HG03135 (cell line): ENCODE measurements at regions not wholly inside any gene's neighbourhood (a gene's known extent, or its start where the extent isn't known, plus 50 kb on each side); places are given as distances from the start of the nearest gene placed in this dataset.

Experiments used
- ATAC-seq: cut with Tn5 transposase; IDR thresholded peaks from one replicate; pipeline ENCODE4 v1.9.1; 2021; ENCODE audit warnings: mild to moderate bottlenecking, moderate library complexity; ENCODE audit not compliant: unreplicated experiment

- ATAC-seq: no peak
Observed at GRCh38 chr1:96234299-96234698, 487.3 kb upstream of the PTBP2 start.

- ATAC-seq: no peak
Observed at GRCh38 chr1:96236156-96236739, 485.3 kb upstream of the PTBP2 start.

GRCh38 chr1:96238426-96238825 lies 483.2 kb upstream of the PTBP2 start:
- ATAC-seq: no peak

GRCh38 chr1:96240438-96240837 lies 481.1 kb upstream of the PTBP2 start:
- no peak for ATAC-seq

DNA sequence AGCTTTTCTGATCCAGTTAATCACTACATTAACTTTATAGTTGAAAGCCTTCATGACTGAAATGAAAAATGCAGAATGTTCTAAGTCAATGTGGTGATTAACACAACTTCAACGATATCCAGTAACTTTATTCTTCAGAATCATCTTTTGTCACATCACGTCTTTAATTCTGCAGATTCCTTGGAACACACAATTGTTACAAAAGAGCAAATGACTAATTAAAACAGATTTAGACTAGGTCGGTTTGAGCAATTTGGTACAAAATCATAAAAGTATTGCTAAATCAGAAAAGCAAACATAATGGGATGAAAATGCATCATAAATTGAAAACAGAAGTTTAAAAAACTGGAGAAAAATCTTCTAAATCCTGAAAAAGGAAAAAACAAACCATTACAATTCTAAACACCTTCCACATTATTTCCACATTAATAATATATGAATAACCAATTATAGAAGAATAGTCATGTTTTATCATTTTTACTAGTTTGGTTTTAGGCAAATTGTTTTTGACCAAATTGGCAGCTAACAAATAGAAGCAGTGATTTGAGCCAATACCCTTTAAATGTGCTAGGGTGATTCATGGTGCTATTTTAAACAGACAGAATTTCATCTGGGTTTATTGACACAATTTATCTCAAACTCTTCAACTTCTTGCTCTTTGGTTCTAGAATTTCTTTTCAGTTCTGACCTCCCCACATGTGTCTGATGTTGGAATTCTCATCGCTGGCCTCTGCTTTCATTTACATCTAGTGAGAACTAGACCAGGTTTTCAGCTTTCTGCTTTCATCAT lies 468.1 kb upstream of the PTBP2 start:
- ATAC-seq: no peak

GRCh38 chr1:96256130-96256790 lies 465.3 kb upstream of the PTBP2 start:
- ATAC-seq: no peak

DNA sequence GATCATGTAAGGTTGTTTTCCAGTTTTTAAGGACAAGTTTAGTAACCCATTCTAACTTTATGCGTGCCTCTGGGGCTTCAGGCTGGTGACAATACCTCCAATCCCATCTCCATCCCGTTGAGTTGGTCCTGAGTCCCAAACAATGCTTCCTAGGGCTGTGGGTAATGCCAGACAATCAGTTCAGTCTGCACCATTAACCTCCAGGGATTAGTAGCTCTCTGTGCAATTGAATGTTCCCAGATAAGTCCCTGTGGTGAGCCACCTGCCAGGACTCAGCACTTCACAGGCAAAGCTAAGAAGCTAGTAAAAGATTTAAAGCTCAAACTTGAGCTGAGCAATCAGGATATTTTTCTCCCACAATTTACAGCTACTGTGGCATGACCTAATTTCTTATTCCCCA lies 462.2 kb upstream of the PTBP2 start:
- ATAC-seq: no peak

GRCh38 chr1:96281491-96281890 lies 440.1 kb upstream of the PTBP2 start:
- no peak for ATAC-seq

- ATAC-seq: no peak
Observed at GRCh38 chr1:96290033-96290432, 431.6 kb upstream of the PTBP2 start.

GRCh38 chr1:96290801-96291200 lies 430.8 kb upstream of the PTBP2 start:
- no peak for ATAC-seq

DNA sequence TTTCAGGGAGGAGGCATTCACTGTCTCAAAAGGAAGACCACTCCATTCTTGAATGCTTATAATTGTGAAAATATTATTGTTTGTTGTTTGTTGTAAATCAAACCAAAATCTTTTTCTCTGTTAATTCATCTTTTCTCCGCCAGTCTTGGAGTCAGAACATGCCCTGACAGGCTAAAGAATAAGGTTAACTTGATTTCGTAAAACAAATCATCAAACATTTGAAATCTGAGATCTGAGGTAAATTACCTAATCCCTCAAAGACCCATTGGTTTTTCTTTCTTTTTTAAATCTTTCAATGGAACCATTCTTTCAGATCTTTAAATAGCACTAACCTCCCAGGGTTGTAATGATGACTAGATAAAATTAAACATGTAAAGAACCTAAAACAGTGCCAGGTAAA lies 430.1 kb upstream of the PTBP2 start:
- ATAC-seq: no peak

DNA sequence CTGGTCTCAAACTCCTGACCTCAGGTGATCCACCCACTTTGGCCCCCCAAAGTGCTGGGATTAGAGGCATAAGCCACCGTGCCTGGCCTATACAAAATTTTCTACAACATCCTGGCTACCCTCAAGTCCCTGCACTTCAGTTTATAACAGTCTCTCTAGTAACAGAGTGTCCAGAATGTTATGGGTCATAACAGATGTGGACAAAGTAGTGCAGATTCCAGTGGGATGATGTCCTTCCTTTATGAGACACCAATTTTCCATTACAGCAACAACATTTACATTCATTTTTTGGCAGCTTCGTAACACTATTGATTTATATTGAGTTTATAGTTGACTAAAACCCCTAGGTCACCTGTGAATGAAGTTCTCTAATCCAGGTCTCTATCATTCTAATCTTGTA lies 429.4 kb upstream of the PTBP2 start:
- ATAC-seq: no peak

- ATAC-seq: no peak
Observed at GRCh38 chr1:96296991-96297390, 424.6 kb upstream of the PTBP2 start.

DNA sequence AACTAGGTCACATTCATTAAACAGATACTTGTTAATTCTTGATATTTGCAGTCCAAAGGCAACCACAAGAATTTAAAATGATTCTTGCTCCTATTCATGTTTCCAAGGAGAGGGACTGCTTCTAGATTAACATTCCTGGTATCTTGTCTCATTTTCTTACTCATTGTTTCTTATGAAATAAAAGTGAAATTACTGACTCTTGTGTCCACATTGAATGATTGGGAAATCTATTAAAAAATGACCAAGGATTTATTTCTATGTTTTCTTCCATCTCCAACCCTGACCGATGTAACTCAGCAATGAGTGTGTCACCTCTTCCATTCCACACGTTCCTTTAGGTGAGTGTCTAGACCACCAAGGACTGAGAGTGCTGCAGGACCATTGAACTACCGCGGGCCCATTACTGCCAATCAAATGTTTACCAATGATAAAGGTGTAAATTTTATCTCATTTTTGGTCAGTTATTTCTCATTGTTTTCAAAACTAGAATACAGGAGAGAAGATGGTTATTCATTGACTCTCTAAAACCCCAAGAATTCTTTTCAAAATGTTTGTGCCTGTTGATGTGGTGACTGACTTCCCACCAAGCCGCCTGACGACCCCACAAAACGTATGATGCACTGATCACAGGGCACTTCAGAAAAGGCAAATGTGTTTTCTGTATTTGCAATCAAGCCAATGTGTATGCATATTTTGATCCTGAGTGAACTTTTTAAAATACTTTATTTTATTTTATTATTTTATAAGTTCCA lies 414.6 kb upstream of the PTBP2 start:
- ATAC-seq: no peak

- ATAC-seq: no peak
Observed at GRCh38 chr1:96308314-96308713, 413.3 kb upstream of the PTBP2 start.

DNA sequence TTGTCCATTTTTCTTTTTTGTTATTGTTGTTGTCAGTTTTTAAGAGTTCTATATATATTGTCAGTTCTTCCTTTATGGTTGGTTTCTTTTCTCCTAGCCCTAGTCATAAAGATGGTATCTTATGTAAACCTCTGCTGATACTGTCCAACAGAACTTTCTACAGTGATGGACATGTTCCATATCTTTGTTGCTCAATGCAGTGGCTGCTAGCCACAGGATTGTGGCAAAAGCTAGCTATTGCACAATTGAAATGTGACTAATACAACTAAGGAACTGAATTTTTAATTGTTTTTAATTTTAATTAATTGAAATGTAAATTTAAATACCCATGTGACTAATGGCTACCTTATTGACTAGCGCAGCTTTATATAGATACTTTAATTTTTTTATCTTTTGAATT lies 411.8 kb upstream of the PTBP2 start:
- no peak for ATAC-seq

- ATAC-seq: no peak
Observed at GRCh38 chr1:96313216-96313615, 408.4 kb upstream of the PTBP2 start.

- no peak for ATAC-seq
Observed at GRCh38 chr1:96329121-96329520, 392.5 kb upstream of the PTBP2 start.

- ATAC-seq: no peak
Observed at GRCh38 chr1:96331596-96331995, 390.0 kb upstream of the PTBP2 start.

- ATAC-seq: no peak
Observed at GRCh38 chr1:96333522-96334235, 387.9 kb upstream of the PTBP2 start.

DNA sequence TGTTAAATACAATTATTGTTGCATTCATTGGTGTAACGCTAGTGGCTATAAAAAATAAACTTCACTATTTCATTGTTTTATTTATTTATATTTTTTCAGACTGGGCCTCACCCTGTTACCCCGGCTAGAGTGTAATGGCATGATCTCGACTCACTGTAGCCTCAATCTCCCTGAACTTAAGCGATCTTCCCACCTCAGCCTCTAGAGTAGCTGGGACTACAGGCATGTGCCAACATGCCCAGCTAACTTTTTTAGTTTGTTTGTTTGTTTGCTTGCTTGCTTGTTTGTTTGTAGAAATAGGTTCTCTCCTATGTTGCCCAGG lies 387.4 kb upstream of the PTBP2 start:
- ATAC-seq: no peak
